Esophagus muscularis mucosa (tissue), 3 donors: ENCODE measurements at regions not wholly inside any gene's neighbourhood (a gene's known extent, or its start where the extent isn't known, plus 50 kb on each side); places are given as distances from the start of the nearest gene placed in this dataset.

Experiments used
- POLR2A ChIP-seq: fragments of 450-650 bp; IDR thresholded peaks from one replicate; pipeline ENCODE4 v1.6.1; 2017; ENCODE audit warnings: antibody characterized with exemption, moderate library complexity, mild to moderate bottlenecking, low read depth
- POLR2AphosphoS5 ChIP-seq, 2 donors: sonication (generic); formaldehyde crosslinking; IDR thresholded peaks; one replicate each; pipeline ENCODE4 v1.6.1; 2017; ENCODE audit warnings: antibody characterized with exemption in 2 of 2
- TF ChIP-seq, protein P1 (sequence below), 3 experiments: fragments of 200-600 bp in 2 of 3; fragments of 450-650 bp in 1 of 3; sonication (generic) in 2 of 3; IDR thresholded peaks; one replicate each; pipeline ENCODE4 v1.5.1; 2017 to 2019; ENCODE audit warnings: antibody characterized with exemption in 3 of 3, mild to moderate bottlenecking in 2 of 3, moderate library complexity in 1 of 3

DNA sequence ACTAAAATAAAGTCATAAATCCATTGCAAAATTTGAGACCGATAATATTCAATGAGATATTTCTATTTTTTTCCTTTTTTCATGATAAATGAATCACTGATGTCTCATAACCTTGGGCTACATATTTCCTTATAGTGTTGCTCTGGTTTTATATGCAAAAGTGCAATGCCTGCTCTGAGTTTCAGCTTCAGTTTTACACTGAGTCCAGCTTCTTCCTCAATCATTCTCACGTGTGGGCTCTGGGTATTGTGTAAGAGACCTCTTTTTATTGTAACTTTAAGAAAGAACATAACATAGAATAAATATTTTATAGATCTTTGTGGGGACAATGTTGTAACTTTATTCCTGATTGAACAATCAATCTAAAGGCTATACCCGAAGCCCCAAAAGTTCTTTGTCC lies 280.2 kb upstream of the EDNRB start:
- TF ChIP-seq, protein P1, sequence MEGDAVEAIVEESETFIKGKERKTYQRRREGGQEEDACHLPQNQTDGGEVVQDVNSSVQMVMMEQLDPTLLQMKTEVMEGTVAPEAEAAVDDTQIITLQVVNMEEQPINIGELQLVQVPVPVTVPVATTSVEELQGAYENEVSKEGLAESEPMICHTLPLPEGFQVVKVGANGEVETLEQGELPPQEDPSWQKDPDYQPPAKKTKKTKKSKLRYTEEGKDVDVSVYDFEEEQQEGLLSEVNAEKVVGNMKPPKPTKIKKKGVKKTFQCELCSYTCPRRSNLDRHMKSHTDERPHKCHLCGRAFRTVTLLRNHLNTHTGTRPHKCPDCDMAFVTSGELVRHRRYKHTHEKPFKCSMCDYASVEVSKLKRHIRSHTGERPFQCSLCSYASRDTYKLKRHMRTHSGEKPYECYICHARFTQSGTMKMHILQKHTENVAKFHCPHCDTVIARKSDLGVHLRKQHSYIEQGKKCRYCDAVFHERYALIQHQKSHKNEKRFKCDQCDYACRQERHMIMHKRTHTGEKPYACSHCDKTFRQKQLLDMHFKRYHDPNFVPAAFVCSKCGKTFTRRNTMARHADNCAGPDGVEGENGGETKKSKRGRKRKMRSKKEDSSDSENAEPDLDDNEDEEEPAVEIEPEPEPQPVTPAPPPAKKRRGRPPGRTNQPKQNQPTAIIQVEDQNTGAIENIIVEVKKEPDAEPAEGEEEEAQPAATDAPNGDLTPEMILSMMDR (IDR thresholded peaks at IDR 0.05): no peak
- no peak for TF ChIP-seq POLR2A
- TF ChIP-seq POLR2AphosphoS5 (IDR thresholded peaks at IDR 0.05): no peak
